Activated CD8-positive, alpha-beta memory T cell treated with anti-CD3 and anti-CD28 coated beads for 48 hours (primary cell): ENCODE measurements at regions not wholly inside any gene's neighbourhood (a gene's known extent, or its start where the extent isn't known, plus 50 kb on each side); places are given as distances from the start of the nearest gene placed in this dataset.
"Not testable (repeated sequence)": the region's sequence is repeated elsewhere in the genome, so short reads cannot be mapped to it uniquely, and the experiment has no call there.

Source experiments
- DNase-seq, 3 experiments: peaks; one replicate each; pipeline ENCODE4 v3.0.0-alpha.2; 2020; ENCODE audit warnings: low read depth in 2 of 3, low spot score in 2 of 3

DNA sequence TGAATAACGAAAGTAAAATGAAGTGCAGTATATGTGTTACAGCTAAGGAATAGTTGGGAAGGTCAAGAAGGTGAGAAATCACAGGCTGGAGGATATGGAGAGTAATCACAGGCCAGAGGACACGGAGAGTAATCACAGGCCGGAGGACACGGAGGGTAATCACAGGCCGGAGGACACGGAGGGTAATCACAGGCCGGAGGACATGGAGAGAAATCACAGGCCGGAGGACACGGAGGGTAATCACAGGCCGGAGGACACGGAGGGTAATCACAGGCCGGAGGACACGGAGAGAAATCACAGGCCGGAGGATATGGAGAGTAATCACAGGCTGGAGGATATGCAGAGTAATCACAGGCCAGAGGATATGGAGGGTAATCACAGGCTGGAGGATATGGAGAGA, 121.8 kb downstream of the BRMS1L start:
- not testable (repeated sequence) for DNase-seq

DNA sequence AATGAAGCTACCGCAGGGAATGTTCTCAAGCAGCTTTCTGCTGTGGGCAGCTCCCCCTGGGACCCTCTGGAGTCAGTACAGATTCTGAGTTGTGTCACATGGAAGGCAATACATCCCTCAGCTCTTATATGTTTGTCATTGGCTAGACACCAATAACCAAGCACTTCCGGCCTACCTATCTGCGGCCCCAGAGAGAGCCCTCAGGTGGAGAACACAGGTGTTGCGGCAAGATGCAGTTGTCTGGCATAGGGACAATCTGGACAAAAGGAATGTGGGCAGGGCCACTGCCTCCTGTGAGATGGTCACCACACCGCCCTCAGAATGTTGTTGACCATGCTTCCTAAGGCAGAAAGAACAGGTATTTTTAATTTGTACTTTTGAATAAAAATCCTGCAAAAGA, 118.7 kb downstream of the BRMS1L start:
- DNase-seq = no peak

DNA sequence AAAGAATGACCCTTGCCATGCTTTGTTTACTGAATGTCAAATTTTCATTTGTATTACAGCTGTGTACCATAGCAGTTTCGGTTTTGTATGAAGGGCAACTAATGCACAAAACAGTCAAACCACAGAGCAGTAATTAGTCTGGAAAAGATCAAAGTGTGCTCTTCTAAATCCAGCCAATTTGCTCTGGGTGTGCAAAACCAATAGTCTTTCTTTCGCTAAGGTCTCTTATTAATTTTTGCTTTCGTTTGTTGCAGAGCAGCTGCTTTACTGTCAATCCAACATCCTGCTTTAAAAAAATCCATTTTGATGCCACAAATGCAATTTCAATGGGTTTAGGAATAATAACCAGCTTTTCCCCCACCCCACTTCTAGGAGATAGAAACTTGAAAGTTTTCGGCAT, 114.2 kb downstream of the BRMS1L start:
- DNase-seq = no peak

DNA sequence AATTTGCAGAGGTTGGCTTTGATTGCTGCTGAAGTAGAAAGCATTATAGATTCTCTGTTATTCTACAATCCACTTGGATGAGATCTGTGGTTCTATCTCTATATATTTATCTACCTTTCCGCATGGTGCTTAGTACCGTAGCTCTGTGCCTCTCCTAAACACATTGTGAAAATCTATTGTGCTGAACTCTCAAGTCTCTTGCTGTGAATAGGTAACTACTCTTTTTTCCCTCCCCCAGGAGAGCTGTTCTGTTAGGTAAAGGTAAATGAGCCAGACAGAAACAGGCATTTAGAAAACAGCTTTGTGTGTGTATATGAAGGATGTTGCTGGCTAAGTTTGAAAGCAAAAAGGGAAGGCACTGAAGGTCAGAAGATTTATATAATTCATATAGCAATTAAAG, 112.6 kb downstream of the BRMS1L start:
- DNase-seq = no peak

DNA sequence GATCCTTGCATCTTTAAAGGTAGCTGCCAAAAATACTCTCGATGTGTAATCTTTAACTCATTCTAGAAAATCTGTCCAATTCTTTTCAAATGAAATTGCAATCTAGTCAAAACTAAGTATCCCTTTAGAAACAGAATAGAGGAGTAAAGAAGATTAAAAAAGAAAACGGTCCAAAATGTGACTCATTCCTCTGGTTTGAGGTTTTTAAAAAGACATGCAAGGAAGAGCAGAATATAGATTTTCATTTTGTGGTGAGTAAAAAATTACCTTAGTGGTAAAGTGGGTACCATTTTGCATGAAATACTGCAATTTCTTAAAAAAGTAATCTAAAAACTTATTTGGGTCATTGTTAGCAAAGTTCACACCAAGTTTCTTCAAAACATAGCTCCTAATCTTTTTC, 108.4 kb downstream of the BRMS1L start:
- DNase-seq = no peak

DNA sequence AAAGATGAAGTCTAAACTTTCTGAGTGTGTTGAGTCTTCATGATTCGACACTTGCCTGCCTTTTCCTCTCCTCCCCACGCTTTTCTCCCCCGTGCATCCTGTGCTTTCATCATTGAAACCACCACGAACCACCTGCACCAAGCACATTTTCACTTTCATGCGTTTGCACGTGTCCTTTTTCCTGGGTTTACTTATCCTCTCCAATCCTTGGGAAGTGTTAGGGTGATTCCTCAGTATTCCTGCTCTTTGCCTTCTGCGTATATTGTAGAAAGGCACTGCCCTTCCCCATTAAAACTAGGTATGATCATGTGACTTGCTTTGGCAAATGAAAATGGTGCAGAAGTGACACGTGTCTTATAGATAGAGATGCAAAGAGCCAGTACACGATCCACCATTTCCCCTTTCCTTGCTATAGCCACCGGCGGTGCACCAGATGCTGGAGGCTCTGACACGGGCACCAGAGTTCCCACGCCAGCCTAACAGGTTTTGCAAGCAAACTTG, 106.6 kb downstream of the BRMS1L start:
- peak in 1 of 3 experiments; percentile 9 for DNase-seq

DNA sequence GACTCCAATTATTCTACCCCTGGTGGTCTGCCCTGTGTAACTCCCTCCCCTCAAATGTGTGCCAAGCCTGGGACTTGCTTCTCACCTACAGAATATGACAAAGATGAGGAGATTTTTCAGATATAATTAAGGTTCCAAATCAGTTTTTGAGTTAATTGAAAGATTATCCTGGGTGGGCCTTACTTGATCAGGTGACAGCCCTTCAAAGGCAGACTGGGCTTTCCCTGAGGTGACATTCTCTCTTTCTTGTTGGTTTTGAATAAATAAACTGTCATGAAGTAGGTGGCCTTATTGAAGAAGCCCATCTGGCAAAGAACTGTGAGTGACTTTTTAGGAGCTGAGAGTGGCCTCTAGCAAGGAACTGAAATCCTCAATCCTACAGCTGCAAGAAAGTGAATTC, 106.0 kb downstream of the BRMS1L start:
- no peak for DNase-seq

DNA sequence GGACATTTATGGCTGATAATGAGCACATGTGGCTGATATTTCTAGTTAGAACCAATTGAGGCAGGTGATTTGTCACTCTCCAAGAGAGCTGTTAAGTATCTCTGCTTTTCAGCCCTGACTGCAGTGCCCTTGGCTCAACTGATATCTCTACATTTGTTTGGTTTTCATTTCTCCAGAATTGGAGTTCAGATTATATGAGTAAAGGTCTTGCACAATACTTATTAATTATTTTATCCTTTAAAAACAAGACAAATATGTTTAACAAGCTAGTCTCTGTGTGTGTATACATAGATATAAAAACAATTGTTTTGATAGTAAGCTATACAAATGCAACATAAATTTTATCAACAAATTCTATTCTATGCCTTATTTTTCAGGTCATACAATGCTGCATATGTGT, 105.2 kb downstream of the BRMS1L start:
- DNase-seq = no peak

DNA sequence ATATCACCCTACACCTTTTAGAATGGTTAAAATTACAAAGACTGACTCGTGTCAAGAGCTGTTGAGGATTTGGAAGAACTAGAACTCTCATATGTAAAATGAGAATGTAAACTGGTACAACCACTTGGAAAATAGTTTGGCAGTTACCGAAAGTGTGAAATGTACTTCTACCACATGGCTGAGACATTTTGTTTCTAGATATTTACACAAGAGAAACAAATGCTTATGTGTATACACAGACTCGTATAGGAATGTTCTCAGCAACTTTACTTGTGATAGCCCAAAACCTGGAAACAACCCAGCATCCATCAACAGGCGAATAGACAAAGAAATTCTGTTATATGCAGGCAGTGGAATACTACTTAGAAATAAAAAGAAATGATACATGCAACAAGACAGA, 103.0 kb downstream of the BRMS1L start:
- DNase-seq = no peak

DNA sequence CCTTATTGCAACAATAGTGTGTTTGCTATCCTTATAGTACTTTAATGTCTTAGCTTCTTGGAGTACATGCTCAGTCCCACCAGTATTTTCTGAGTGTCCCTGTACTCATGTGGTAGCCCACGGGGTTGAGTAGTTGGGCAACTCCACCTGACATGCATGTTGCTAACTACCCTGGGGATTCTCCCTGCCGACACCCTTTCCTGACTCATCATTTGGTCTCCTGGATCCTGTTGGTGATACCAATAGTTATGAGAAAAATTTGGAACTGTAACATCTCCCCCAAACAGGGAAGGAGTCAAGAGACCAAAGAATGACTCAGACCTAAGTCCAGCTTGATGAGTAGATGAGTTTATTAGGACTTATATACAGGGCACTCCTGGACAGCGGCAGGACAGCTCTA, 101.6 kb downstream of the BRMS1L start:
- no peak for DNase-seq

DNA sequence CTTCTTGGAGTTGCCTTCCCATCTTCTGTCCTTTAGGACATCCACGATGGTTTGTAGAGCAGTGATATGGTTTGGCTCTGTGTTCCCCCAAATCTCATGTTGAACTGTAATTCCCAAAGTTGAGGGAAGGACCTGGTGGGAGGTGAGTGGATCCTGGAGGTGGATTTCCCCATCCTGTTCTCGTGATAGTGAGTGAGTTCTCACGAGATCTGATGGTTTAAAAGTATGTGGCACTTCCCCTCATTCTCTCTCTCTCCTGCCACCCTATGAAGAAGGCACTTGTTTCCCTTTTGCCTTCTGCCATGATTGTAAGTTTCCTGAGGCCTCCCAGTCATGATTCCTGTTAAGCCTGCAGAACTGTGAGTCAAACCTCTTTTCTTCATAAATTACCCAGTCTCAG, 99.2 kb downstream of the BRMS1L start:
- DNase-seq = no peak

DNA sequence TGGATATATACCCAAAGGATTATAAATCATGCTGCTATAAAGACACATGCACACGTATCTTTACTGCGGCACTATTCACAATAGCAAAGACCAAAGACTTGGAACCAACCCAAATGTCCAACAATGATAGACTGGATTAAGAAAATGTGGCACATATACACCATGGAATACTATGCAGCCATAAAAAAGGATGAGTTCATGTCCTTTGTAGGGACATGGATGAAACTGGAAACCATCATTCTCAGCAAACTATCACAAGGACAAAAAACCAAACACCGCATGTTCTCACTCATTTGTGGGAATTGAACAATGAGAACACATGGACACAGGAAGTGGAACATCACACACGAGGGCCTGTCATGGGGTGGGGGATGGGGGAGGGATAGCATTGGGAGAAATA, 96.5 kb downstream of the BRMS1L start:
- not testable (repeated sequence) for DNase-seq

DNA sequence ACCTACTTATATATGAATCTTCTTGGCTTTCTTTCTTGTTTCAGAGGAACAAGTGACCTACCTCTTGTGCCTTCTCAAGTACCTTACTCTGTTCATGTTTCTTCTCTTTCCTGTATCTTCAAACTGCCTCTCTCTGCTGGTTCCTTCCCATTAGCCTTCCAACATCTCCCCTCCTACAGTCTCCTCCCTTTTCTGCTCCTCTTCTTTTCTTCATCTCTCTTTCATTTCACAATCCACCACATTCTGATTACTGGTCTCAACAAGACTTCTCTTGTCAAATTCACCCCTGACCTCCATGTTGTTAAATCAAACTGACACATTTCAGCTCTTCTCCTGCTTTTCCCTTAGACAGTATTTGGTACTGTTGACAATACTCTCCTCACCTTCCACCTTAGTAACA, 95.6 kb downstream of the BRMS1L start:
- no peak for DNase-seq
